GM12891 (cell line): ENCODE measurements at regions not wholly inside any gene's neighbourhood (a gene's known extent, or its start where the extent isn't known, plus 50 kb on each side); places are given as distances from the start of the nearest gene placed in this dataset.

Experiments
- DNase-seq: peaks from one replicate; pipeline ENCODE4 v3.0.0; 2011; ENCODE audit warnings: low spot score; ENCODE audit not compliant: insufficient read length
- FAIRE-seq: peaks from 2 replicates; lab custom pipeline; 2011; peaks lifted over from hg19 to GRCh38; lab: Jason Lieb, UNC
- PAX5 ChIP-seq: IDR thresholded peaks from 2 replicates; pipeline ENCODE4 v1.6.1; 2011; ENCODE audit warnings: low read length, moderate library complexity, mild to moderate bottlenecking; ENCODE audit not compliant: insufficient read depth, severe bottlenecking
- POLR2A ChIP-seq: IDR thresholded peaks from 2 replicates; pipeline ENCODE4 v1.6.1; 2011; ENCODE audit warnings: low read depth, low read length, control low read depth
- POLR2AphosphoS5 ChIP-seq: IDR thresholded peaks from 2 replicates; pipeline ENCODE4 v1.6.1; 2011; ENCODE audit warnings: low read depth, low read length, control low read depth
- POU2F2 ChIP-seq: IDR thresholded peaks from 2 replicates; pipeline ENCODE4 v1.6.1; 2011; ENCODE audit warnings: low read depth, mild to moderate bottlenecking, control low read depth, low read length, moderate library complexity
- SPI1 ChIP-seq: IDR thresholded peaks from 2 replicates; pipeline ENCODE4 v1.6.1; 2011; ENCODE audit warnings: low read depth, low read length, control low read depth
- TAF1 ChIP-seq: IDR thresholded peaks from 2 replicates; pipeline ENCODE4 v1.6.1; 2011; ENCODE audit warnings: low read depth, low read length, control low read depth

DNA sequence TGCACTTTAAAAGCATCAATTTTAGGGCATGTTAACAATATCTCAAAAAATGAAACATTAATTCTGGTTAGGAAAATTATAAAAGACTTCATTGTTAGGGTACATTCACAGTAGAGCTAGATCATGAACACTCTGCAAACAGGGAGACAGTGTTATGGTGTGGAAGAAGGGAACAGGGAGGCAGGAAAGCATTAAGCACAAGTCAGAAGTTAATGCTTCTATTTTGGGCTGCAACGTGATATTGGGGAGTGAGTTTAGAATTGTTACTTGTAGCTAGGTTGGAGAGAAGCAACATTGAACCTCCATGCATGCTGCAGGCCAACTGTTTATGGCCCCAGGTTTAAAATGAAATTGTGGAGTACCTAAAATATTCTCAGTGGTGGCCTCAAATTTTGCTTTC lies 278.1 kb upstream of the NMUR2 start:
- TF ChIP-seq POLR2AphosphoS5 = no peak
- no peak for TF ChIP-seq POU2F2
- no peak for FAIRE-seq
- DNase-seq = no peak

GRCh38 chr5:152686931-152687330 lies 281.9 kb upstream of the NMUR2 start:
- TF ChIP-seq POLR2A = no peak
- TF ChIP-seq POLR2AphosphoS5 = no peak
- no peak for TF ChIP-seq SPI1
- TF ChIP-seq POU2F2 = no peak
- TF ChIP-seq TAF1 = no peak
- TF ChIP-seq PAX5 = no peak
- no peak for DNase-seq
- no peak for FAIRE-seq

GRCh38 chr5:152688561-152689249 lies 283.6 kb upstream of the NMUR2 start:
- FAIRE-seq (no peak), DNase-seq (no peak)
- no peak for TF ChIP-seq POLR2AphosphoS5
- TF ChIP-seq TAF1 = no peak

- FAIRE-seq (no peak), DNase-seq (no peak)
- TF ChIP-seq SPI1 (no peak), POLR2AphosphoS5 (no peak), PAX5 (no peak), TAF1 (no peak), POLR2A (no peak), POU2F2 (no peak)
Measured at GRCh38 chr5:152689250-152689711, 284.2 kb upstream of the NMUR2 start.

GRCh38 chr5:152694231-152694630 lies 289.2 kb upstream of the NMUR2 start:
- TF ChIP-seq SPI1 = no peak
- TF ChIP-seq POLR2A = no peak
- TF ChIP-seq POLR2AphosphoS5 = no peak
- TF ChIP-seq TAF1 = no peak
- no peak for TF ChIP-seq PAX5
- no peak for TF ChIP-seq POU2F2
- DNase-seq = no peak
- FAIRE-seq = no peak

DNA sequence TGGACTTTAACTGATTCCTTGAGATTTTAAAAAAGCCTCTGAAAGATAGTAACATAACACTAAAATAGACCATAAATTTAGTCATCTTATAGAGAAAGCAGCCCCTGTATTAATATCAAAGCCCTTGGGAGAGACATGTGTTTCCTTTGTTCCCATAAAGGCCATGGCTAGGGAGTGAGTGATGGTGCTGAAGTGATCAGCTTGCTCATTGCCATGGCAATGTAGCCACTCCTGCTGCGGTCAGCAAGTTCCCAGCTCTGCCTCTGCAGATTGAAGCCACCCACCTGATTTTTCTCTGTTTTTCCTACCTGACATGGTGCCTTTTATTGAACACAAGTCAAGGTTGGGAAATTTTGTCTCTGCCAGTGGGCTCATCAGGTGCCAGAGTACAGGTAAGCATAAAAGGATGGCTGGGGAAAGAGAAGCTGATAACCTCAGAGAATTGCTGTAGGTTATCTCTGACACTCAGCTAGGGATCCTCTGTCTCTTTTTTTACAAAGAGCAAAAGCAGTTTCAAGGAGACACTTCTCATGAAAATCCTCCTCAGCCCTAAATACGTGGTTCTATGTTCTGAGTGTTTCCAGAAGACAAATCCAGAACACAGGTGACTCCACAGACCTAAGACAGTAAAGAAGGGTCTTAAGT lies 296.3 kb upstream of the NMUR2 start:
- FAIRE-seq = no peak
- no peak for DNase-seq
- TF ChIP-seq TAF1 = no peak
- no peak for TF ChIP-seq PAX5
- no peak for TF ChIP-seq SPI1
- TF ChIP-seq POU2F2 = no peak
- no peak for TF ChIP-seq POLR2A
- TF ChIP-seq POLR2AphosphoS5 = no peak

DNA sequence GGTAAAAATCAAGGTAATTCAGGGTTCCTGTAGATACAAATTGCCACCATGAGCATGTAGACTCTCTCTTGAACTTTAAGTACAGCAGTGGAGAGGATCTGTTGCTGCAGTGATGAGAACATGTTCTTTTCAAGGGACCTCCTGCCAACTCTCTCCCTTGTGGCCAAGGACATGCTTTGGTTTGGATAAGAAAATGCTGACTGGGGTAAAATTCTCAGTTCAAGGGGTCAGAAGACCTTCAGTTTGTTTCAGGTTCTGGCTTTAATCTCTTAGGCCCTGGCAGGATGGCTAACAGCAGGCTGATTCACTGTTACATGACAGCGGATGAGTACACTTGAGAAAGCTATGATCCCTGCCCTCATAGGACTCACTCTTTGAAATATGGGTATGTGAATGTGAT lies 299.2 kb upstream of the NMUR2 start:
- no peak for DNase-seq
- TF ChIP-seq SPI1 (no peak), POLR2A (no peak), PAX5 (no peak), TAF1 (no peak), POU2F2 (no peak), POLR2AphosphoS5 (no peak)
- no peak for FAIRE-seq

GRCh38 chr5:152711801-152712388 lies 306.8 kb upstream of the NMUR2 start:
- FAIRE-seq (no peak), DNase-seq (no peak)
- no peak for TF ChIP-seq SPI1
- no peak for TF ChIP-seq POLR2AphosphoS5
- TF ChIP-seq POU2F2 = no peak
- TF ChIP-seq TAF1 = no peak
- TF ChIP-seq POLR2A = no peak
- TF ChIP-seq PAX5 = no peak

DNA sequence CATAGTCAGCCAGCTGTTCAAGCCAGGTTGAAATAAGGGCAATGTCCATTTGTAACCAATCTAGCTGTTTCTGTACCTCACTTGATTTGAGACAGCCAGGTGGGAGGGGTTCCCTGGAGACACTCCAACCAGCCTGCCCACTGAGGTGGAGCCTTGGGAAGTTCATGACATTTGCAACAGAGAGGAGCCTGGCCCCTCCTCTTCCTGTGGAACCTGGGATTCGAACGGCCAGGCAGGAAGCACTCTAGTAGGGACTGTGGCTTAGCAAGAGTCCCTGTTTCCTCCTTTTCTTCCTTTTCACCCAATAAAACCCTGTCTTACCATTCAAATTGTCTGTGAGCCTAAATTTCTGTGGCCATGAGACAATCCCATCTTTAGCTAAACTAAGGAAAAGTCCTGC lies 312.3 kb upstream of the NMUR2 start:
- TF ChIP-seq POU2F2 = no peak
- no peak for TF ChIP-seq POLR2A
- TF ChIP-seq SPI1 = no peak
- no peak for TF ChIP-seq POLR2AphosphoS5
- no peak for TF ChIP-seq PAX5
- no peak for FAIRE-seq

DNA sequence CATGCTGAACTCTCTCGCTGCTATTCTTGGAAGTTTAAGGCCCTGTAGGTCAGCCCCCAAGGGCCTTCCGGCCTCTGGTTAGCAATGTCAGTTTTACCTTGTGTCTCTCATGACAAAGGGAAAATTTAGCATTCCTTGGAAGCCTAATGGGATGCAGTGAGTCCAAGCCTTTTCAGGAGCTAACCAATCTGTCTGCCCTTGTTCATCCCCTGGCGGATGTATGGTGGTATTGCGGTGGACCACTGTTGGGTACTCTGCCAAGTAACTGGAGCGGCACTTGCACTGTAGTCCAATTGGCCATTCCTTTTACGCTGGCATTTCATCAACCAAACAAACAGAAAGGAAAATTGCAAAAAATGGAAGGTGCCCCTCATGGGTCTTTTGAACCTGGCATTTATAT lies 318.4 kb upstream of the NMUR2 start:
- no peak for FAIRE-seq
- DNase-seq = no peak
- no peak for TF ChIP-seq PAX5
- no peak for TF ChIP-seq POLR2AphosphoS5
- no peak for TF ChIP-seq POLR2A
- no peak for TF ChIP-seq SPI1
- TF ChIP-seq POU2F2 = no peak
- TF ChIP-seq TAF1 = no peak

More for the DNA sequence above, 312.3 kb upstream of the NMUR2 start:
- DNase-seq = no peak
